GM12878 (cell line): ENCODE measurements at regions not wholly inside any gene's neighbourhood (a gene's known extent, or its start where the extent isn't known, plus 50 kb on each side); places are given as distances from the start of the nearest gene placed in this dataset.

Source experiments
- ATAC-seq: fragments of 200-7000 bp; cut with Tn5 transposase; 3 replicates; pipeline ENCODE4 v1.9.1; 2020; ENCODE audit warnings: mild to moderate bottlenecking, moderate library complexity
- BruUV-seq: library from RNA; stranded (reverse); fragments of 400-500 nt; replicated peaks from 2 replicates; lab custom pipeline; 2021; lab: Mats Ljungman, UMichigan
- CTCF ChIA-PET: fragments of 300-600 bp; sonication (Branson Sonifier 250); formaldehyde crosslinking; extraction: SDS; loops from one replicate; lab custom pipeline; 2021; ENCODE audit warnings: inconsistent platforms; lab: Yijun Ruan, JAX
- POLR2A ChIA-PET: fragments of 350-600 bp; formaldehyde crosslinking; extraction: SDS; loops from one replicate; lab custom pipeline; 2021; ENCODE audit warnings: inconsistent platforms; lab: Charles Lee
- RAD21 ChIA-PET: fragments of 300-600 bp; sonication (Branson Sonifier 250); formaldehyde crosslinking; loops from one replicate; lab custom pipeline; 2023; ENCODE audit warnings: antibody characterized with exemption; ENCODE audit not compliant: unreplicated experiment; lab: Charles Lee
- SMC1A ChIA-PET: fragments of 300-600 bp; sonication (Branson Sonifier 250); formaldehyde crosslinking; loops from one replicate; lab custom pipeline; 2023; ENCODE audit not compliant: unreplicated experiment, uncharacterized antibody; lab: Charles Lee
- DNase-seq: peaks from one replicate; pipeline ENCODE4 v3.0.0-alpha.2; 2011; ENCODE audit warnings: low read depth, low spot score
- FAIRE-seq: peaks from 3 replicates; lab custom pipeline; 2011; peaks lifted over from hg19 to GRCh38; lab: Jason Lieb, UNC
- H2AFZ ChIP-seq: 2 replicates; pipeline ENCODE4 v1.6.0; 2011; ENCODE audit warnings: low read depth, low read length, control low read depth; ENCODE audit not compliant: control insufficient read depth
- H3K27ac ChIP-seq: 2 replicates; pipeline ENCODE4 v1.5.1; 2011; ENCODE audit warnings: control low read depth; ENCODE audit not compliant: control insufficient read depth, insufficient read depth
- H3K27me3 ChIP-seq, 2 experiments: replicated peaks in 1 of 2; 2 replicates each; pipeline versions ENCODE4 v1.6.0 to v1.6.1; 2011; ENCODE audit warnings: low read length in 1 of 2; ENCODE audit not compliant: control insufficient read depth in 2 of 2, insufficient read depth in 2 of 2
- H3K36me3 ChIP-seq, 2 experiments: 2 replicates each; pipeline ENCODE4 v1.5.1; 2011; ENCODE audit warnings: low read length in 1 of 2; ENCODE audit not compliant: control insufficient read depth in 2 of 2, insufficient read depth in 2 of 2
- H3K4me1 ChIP-seq: 2 replicates; pipeline ENCODE4 v1.6.1; 2011; ENCODE audit warnings: mild to moderate bottlenecking, low read length, moderate library complexity, mixed read lengths; ENCODE audit not compliant: control insufficient read depth, insufficient read depth
- H3K4me2 ChIP-seq: 2 replicates; pipeline ENCODE4 v1.6.0; 2011; ENCODE audit warnings: control low read depth; ENCODE audit not compliant: control insufficient read depth, insufficient read depth
- H3K4me3 ChIP-seq: fragments of 200-600 bp; sonication (generic); 2 replicates; pipeline ENCODE4 v1.5.1; 2016
- H3K79me2 ChIP-seq: 2 replicates; pipeline ENCODE4 v1.6.0; 2011; ENCODE audit warnings: low read length; ENCODE audit not compliant: control insufficient read depth, insufficient read depth
- H3K9ac ChIP-seq: 2 replicates; pipeline ENCODE4 v1.8.0; 2011; ENCODE audit warnings: low read length, control low read depth, mixed read lengths; ENCODE audit not compliant: control insufficient read depth, insufficient read depth
- H3K9me3 ChIP-seq: replicated peaks from 3 replicates; pipeline ENCODE4 v1.5.1; 2011; ENCODE audit warnings: mild to moderate bottlenecking, low read length; ENCODE audit not compliant: control insufficient read depth, insufficient read depth
- H4K20me1 ChIP-seq: 2 replicates; pipeline ENCODE4 v1.6.0; 2011; ENCODE audit not compliant: control insufficient read depth, insufficient read depth
- BCL11A ChIP-seq: IDR thresholded peaks from 2 replicates; pipeline ENCODE4 v1.6.1; 2011; ENCODE audit warnings: low read depth, low read length
- BHLHE40 ChIP-seq, 2 experiments: fragments of 450-650 bp in 1 of 2; IDR thresholded peaks; 2 replicates each; pipeline ENCODE4 v1.6.1; 2011 to 2017; ENCODE audit warnings: low read depth in 2 of 2, borderline replicate concordance in 1 of 2, improper control_type of control experiment in 1 of 2, low read length in 1 of 2, mild to moderate bottlenecking in 1 of 2
- ELK1 ChIP-seq: IDR thresholded peaks from 2 replicates; pipeline ENCODE4 v1.6.1; 2012; ENCODE audit warnings: low read depth, low read length, improper control_type of control experiment
- ETV6 ChIP-seq, 2 experiments: fragments of 450-650 bp in 1 of 2; IDR thresholded peaks in 1 of 2; conservative IDR thresholded peaks in 1 of 2; 2 replicates each; pipeline ENCODE4 v1.6.1; 2014; ENCODE audit warnings: antibody characterized with exemption in 1 of 2, borderline replicate concordance in 1 of 2, low read depth in 1 of 2, mild to moderate bottlenecking in 1 of 2, moderate library complexity in 1 of 2
- FOXK2 ChIP-seq: fragments of 450-650 bp; IDR thresholded peaks from 2 replicates; pipeline ENCODE4 v1.6.1; 2017; ENCODE audit warnings: mild to moderate bottlenecking, moderate library complexity
- MAX ChIP-seq: IDR thresholded peaks from 2 replicates; pipeline ENCODE4 v1.6.1; 2012; ENCODE audit warnings: low read depth, low read length, improper control_type of control experiment
- MXI1 ChIP-seq: fragments of 150-350 bp; IDR thresholded peaks from 2 replicates; pipeline ENCODE4 v1.6.1; 2011; ENCODE audit warnings: low read depth, mild to moderate bottlenecking, inconsistent platforms, low read length, improper control_type of control experiment
- NFYB ChIP-seq: IDR thresholded peaks from 2 replicates; pipeline ENCODE4 v1.6.1; 2011; ENCODE audit warnings: low read depth, mild to moderate bottlenecking, low read length, improper control_type of control experiment, moderate library complexity; ENCODE audit not compliant: insufficient read depth
- RELA ChIP-seq: fragments of 450-650 bp; IDR thresholded peaks from 2 replicates; pipeline ENCODE4 v1.8.0; 2014; ENCODE audit warnings: borderline replicate concordance; ENCODE audit not compliant: partially characterized antibody
- SREBF1 ChIP-seq: IDR thresholded peaks from 2 replicates; pipeline ENCODE4 v1.6.1; 2012; ENCODE audit warnings: mild to moderate bottlenecking, low read length
- SRF ChIP-seq, 2 experiments: IDR thresholded peaks; 2 replicates each; pipeline ENCODE4 v1.6.1; 2011; ENCODE audit warnings: low read depth in 2 of 2, low read length in 2 of 2, mild to moderate bottlenecking in 1 of 2, moderate library complexity in 1 of 2
- USF1 ChIP-seq: IDR thresholded peaks from 2 replicates; pipeline ENCODE4 v1.6.1; 2011; ENCODE audit warnings: borderline replicate concordance, low read depth, mild to moderate bottlenecking, moderate library complexity, mixed read lengths, low read length; ENCODE audit not compliant: insufficient read depth; ENCODE audit errors: extremely low read length
- WRNIP1 ChIP-seq: IDR thresholded peaks from 2 replicates; pipeline ENCODE4 v1.6.1; 2011; ENCODE audit warnings: low read depth, low read length, improper control_type of control experiment, borderline replicate concordance
- WGBS: methylation state at CpG from one replicate; pipeline ENCODE4 v1.1.6; 2016; ENCODE audit warnings: low lambda C conversion rate; ENCODE audit not compliant: insufficient replicate concordance, insufficient coverage; ENCODE audit errors: missing lambda C conversion rate; 5-methylcytosine and 5-hydroxymethylcytosine counted together
- in situ Hi-C: fragments of 300-500 bp; cut with MboI; formaldehyde crosslinking; loops from 9 replicates; pipeline ENCODE4 v1.14.3; 2018; ENCODE audit warnings: mixed read lengths
- intact Hi-C: fragments of 100-400 bp; cut with micrococcal nuclease; formaldehyde crosslinking; loops from one replicate; pipeline ENCODE4 v1.14.2; 2022; ENCODE audit not compliant: unreplicated experiment

GRCh38 chr6:169156793-169157147, 96.9 kb downstream of the THBS2 start:
- H2AFZ ChIP-seq: no peak overlapping the region
- H3K4me1 ChIP-seq: no peaks in the 10 kb centered on the region
- no peak overlapping the region for H3K27ac ChIP-seq
- SMC1A ChIA-PET: no interaction called here
- POLR2A ChIA-PET: no interaction called here
- H3K4me2 ChIP-seq: no peak overlapping the region
- RAD21 ChIA-PET: no interaction called here
- intact Hi-C loops: no loop called here
- WGBS: 34% methylated on average over 2 of the region's 2 CpGs
- no peaks in the 10 kb centered on the region for H3K27me3 ChIP-seq
- TF ChIP-seq USF1 (no peak), SREBF1 (no peak), ELK1 (no peak), WRNIP1 (no peak), MAX (no peak), RELA (no peak), BCL11A (no peak), SRF (IDR thresholded peaks at IDR 0.05; ENCODE audit: low read depth in 2 of 2, low read length in 2 of 2) (no peak), ETV6 (conservative IDR thresholded peaks at IDR 0.05 in 1 of 2, IDR thresholded peaks at IDR 0.05 in 1 of 2; ENCODE audit: borderline replicate concordance in 1 of 2, low read depth in 1 of 2) (no peak), FOXK2 (no peak), BHLHE40 (IDR thresholded peaks at IDR 0.05; ENCODE audit: borderline replicate concordance in 1 of 2, low read depth in 2 of 2, low read length in 1 of 2) (no peak), NFYB (no peak), MXI1 (no peak)
- TF ChIP-seq, all 136 proteins: peak for 0
- FAIRE-seq: no peak
- no peaks in the 10 kb centered on the region for H4K20me1 ChIP-seq
- H3K36me3 ChIP-seq: no peaks in the 10 kb centered on the region
- in situ Hi-C loops: no loop called here
- H3K9me3 ChIP-seq: no peaks in the 10 kb centered on the region
- ATAC-seq: no peak
- DNase-seq: no peak
- H3K9ac ChIP-seq: no peak overlapping the region
- no peak overlapping the region for H3K4me3 ChIP-seq
- CTCF ChIA-PET: no interaction called here
- no peaks in the 10 kb centered on the region for H3K79me2 ChIP-seq
- BruUV-seq: no TSS peak
